ENCODE measurements at regions not wholly inside any gene's neighbourhood (a gene's known extent, or its start where the extent isn't known, plus 50 kb on each side); places are given as distances from the start of the nearest gene placed in this dataset.
"Not testable (repeated sequence)": the region's sequence is repeated elsewhere in the genome, so short reads cannot be mapped to it uniquely, and the experiment has no call there.

GRCh38 chr10:109732254-109732965 is 190.9 kb downstream of the XPNPEP1 start:
- no peak for DNase-seq (ENCODE audit: low read depth)

- DNase-seq (ENCODE audit: low read depth), result not testable (repeated sequence)
Observed at GRCh38 chr10:109729895-109730294, 193.4 kb downstream of the XPNPEP1 start.

GRCh38 chr10:109727436-109727835 is 195.9 kb downstream of the XPNPEP1 start:
- no peak for DNase-seq (ENCODE audit: low read depth)

- DNase-seq (ENCODE audit: low read depth), result no peak
Observed at GRCh38 chr10:109726473-109726872, 196.8 kb downstream of the XPNPEP1 start.

- no peak for DNase-seq (ENCODE audit: low read depth)
Observed at GRCh38 chr10:109723305-109723704, 200.0 kb downstream of the XPNPEP1 start.

GRCh38 chr10:109721453-109722064 is 201.8 kb downstream of the XPNPEP1 start:
- DNase-seq (ENCODE audit: low read depth), result no peak

GRCh38 chr10:109706026-109706560 is 217.2 kb downstream of the XPNPEP1 start:
- DNase-seq (ENCODE audit: low read depth), result no peak

GRCh38 chr10:109701633-109702215 is 221.6 kb downstream of the XPNPEP1 start:
- no peak for DNase-seq (ENCODE audit: low read depth)

- DNase-seq (ENCODE audit: low read depth), result no peak
Observed at GRCh38 chr10:109698882-109699664, 224.2 kb downstream of the XPNPEP1 start.

- no peak for DNase-seq (ENCODE audit: low read depth)
Observed at GRCh38 chr10:109698086-109698485, 225.2 kb downstream of the XPNPEP1 start.

GRCh38 chr10:109696981-109697775 is 226.1 kb downstream of the XPNPEP1 start:
- no peak for DNase-seq (ENCODE audit: low read depth)

- DNase-seq (ENCODE audit: low read depth), result no peak
Observed at GRCh38 chr10:109696462-109696861, 226.8 kb downstream of the XPNPEP1 start.

- no peak for DNase-seq (ENCODE audit: low read depth)
Observed at GRCh38 chr10:109695988-109696387, 227.3 kb downstream of the XPNPEP1 start.

- no peak for DNase-seq (ENCODE audit: low read depth)
Observed at GRCh38 chr10:109689785-109690184, 233.5 kb downstream of the XPNPEP1 start.

- no peak for DNase-seq (ENCODE audit: low read depth)
Observed at GRCh38 chr10:109679478-109679877, 243.8 kb downstream of the XPNPEP1 start.

- DNase-seq (ENCODE audit: low read depth), result no peak
Observed at GRCh38 chr10:109678857-109679256, 244.5 kb downstream of the XPNPEP1 start.

GRCh38 chr10:109676703-109677102 is 246.6 kb downstream of the XPNPEP1 start:
- no peak for DNase-seq (ENCODE audit: low read depth)

- DNase-seq (ENCODE audit: low read depth), result no peak
Observed at GRCh38 chr10:109668703-109669102, 254.6 kb downstream of the XPNPEP1 start.

- no peak for DNase-seq (ENCODE audit: low read depth)
Observed at GRCh38 chr10:109668154-109668665, 255.1 kb downstream of the XPNPEP1 start.

GRCh38 chr10:109665321-109665720 is 258.0 kb downstream of the XPNPEP1 start:
- no peak for DNase-seq (ENCODE audit: low read depth)

GRCh38 chr10:109664554-109664953 is 258.8 kb downstream of the XPNPEP1 start:
- DNase-seq (ENCODE audit: low read depth), result no peak
